GM18498 (cell line): ENCODE measurements at regions not wholly inside any gene's neighbourhood (a gene's known extent, or its start where the extent isn't known, plus 50 kb on each side); places are given as distances from the start of the nearest gene placed in this dataset.

ENCODE experiments used
- ATAC-seq: cut with Tn5 transposase; IDR thresholded peaks from one replicate; pipeline ENCODE4 v1.9.1; 2021; ENCODE audit warnings: mild to moderate bottlenecking, moderate library complexity; ENCODE audit not compliant: unreplicated experiment

DNA sequence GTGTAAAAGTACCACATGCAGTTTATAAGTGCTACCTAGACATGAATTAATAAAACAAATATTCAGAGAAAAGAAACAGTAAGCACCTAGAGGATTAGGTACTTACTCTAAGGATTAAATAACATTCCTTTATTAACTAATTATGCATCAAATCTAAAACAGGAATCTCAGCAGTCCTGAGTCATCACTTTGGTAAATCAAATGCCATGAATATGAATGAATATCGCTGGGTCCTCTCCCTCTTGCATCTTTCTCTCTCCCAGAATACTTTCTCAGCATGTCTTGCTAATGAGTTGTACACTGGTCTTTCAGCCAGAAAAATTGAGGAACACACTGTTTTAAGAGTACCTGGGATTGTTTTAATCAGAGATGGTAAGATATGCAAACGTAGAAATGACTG is 225.5 kb upstream of the NFE2L3 start:
- no peak for ATAC-seq

GRCh38 chr7:25926891-25927625 is 224.9 kb upstream of the NFE2L3 start:
- ATAC-seq = no peak

DNA sequence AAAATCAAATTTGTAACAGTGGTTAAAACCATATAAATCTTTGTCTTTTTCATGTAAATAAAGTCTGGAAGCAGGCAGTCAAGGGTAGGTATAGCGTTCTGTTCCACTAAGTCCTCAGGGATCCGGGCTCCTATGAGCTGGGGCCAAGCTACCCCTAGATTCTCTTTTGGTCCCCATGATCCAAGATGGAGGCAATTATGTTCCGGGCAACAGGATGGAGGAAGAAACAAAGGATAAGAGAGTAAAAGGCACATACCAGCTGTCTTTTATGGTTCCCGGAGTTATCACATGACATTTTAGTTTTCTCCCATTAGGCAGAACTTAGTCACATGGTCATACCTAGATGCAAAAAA is 224.4 kb upstream of the NFE2L3 start:
- ATAC-seq = no peak

- ATAC-seq = no peak
These were observed 223.3 kb upstream of the NFE2L3 start for GRCh38 chr7:25928549-25929330.

- ATAC-seq = no peak
These were observed 222.6 kb upstream of the NFE2L3 start for GRCh38 chr7:25929448-25929847.

- ATAC-seq = no peak
These were observed 221.4 kb upstream of the NFE2L3 start for GRCh38 chr7:25930492-25931048.

GRCh38 chr7:25931156-25931555 is 220.8 kb upstream of the NFE2L3 start:
- no peak for ATAC-seq

- no peak for ATAC-seq
These were observed 218.1 kb upstream of the NFE2L3 start for GRCh38 chr7:25933921-25934320.

DNA sequence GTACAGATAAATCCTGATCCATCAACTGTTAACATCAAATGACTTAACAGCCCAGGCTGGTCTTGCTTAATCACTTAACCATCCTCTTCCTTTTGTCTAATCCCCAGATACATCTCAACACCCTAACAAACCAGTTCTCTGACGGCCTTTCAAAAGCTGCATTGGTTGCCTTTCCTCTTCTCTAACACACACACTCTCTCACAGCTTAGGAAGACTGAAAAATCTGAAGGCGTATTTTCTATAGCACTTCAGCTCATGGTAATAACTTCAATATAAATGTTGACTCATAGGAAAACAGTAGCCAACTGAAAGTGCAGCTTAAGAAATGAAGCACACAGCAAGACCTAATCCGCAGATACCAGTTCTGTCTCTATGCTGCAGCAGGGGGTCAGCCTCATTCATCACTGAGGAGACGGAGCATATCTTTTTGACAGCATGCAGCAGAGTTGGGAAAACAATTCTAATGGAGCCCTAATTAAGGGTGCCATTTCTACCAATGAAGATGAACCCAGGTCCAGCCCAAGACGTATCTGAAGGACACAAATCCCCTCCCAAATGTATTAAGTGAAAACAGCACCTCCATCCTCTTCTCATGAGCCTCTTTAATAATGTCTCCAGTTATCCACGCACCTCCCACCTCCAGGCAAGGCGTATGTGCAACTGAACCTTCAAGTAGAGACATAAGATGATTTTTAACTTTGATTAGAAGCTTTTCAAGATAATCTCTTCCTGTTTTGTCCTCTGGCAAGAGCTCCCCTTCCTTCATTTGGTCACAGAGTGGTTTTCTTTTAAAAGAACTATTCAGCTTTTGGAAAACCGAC is 211.7 kb upstream of the NFE2L3 start:
- peak; percentile 35 for ATAC-seq

- ATAC-seq = no peak
These were observed 207.1 kb upstream of the NFE2L3 start for GRCh38 chr7:25944777-25945515.

DNA sequence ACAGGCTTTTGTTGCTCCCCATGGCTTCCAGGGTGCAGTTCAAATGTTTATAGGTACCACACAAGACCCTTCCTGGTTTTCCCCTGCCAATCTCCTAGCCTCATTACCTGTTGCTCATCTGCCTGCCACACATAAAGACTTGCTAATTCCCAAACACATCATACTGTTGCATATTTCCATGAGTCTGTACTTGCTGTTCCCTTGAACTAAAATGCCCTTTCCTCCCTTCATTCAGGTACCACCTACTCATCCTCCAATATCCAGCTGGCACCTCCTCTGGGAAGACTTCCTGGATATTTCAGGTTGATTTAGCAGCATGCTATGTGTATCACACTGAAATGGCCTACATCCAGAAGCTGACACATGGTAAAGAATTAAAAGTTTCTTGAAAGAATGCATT is 206.4 kb upstream of the NFE2L3 start:
- no peak for ATAC-seq

GRCh38 chr7:25946181-25946580 is 205.8 kb upstream of the NFE2L3 start:
- no peak for ATAC-seq

- ATAC-seq = peak; percentile 29
These were observed 204.1 kb upstream of the NFE2L3 start for GRCh38 chr7:25947669-25948516.

DNA sequence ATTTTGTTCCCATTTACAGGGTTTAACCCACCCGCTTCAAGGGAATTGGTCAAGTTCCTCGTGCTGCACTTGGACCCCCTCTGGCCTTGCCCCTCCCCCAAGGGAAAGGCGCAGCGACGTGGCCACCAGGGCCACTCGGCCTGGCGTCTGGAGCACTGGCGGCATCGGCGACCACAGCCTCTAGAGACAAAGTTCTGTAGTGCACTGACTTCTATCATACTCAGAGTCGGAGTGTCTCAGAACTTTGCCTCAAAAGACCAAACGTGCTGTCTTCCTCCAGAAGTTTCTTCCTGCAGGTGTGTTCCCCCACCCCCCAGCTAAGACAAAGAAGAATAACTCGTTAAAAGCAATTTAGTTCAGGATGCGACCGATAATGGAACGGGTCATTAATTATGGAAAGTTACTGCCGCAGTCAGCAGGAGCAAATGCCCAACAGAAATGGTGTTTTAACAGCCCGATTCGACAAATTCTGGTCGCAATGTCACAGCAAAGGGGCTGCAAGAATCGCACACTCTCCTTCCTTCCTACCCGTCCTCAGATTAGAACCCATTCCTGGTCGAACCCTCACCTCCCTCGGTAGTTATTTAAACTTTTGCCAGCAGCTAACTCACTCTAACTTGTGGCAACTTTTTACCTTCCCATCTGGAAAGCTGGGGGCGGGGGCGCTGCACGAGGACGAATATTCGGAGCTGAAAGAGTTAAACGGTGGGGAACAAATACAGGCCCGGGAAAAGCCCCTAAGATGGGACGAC is 202.1 kb upstream of the NFE2L3 start:
- peak; percentile 26 for ATAC-seq

DNA sequence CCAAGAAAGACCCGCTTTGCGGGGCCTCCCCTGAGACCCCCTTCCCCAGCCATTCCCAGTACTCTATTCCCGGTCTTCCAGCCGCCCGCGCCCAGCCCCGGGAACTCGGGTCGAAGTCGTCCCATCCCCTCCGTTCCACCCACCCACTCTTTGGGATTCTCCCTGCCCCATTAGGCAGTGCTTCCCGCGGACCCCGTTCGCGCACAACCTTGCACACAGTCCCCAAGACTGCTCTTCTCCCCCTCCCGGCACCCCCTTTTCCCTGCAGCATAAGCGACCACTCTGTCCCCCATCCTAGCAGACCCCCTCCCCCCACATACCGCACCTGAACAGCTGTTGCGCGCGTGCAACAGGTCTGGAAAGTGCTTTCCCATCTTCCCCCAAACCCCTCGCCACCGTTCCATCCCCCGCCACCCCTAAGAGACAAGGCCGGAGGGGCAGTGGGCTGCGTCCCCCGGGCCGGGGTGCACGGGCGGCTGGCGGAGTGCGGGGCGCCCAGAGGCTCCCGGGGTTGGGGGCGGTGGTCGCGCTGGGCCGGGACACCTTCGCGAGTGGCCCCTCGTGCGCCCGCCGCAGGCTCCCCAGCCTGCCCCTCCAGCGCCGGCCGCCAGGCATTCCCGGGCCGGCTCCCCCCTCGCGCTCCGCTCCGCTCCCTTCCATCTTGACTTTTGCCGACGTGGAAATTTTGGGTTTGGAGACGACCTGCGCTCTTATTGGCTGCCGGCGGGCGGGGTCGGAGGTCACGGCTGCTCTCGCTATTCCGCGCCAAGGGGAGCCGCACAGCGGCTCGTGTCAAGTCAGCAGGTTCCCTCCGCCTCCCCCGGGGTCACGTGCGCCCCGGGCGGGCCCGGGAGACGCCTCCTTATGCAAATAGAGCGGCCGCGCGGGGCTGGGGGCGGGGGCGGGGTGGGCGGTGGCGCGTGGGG is 201.2 kb upstream of the NFE2L3 start:
- ATAC-seq = peak; percentile 83

GRCh38 chr7:25951414-25952260 is 200.4 kb upstream of the NFE2L3 start:
- ATAC-seq = peak; percentile 59
